Fibroblast of lung (primary cell): ENCODE measurements at regions not wholly inside any gene's neighbourhood (a gene's known extent, or its start where the extent isn't known, plus 50 kb on each side); places are given as distances from the start of the nearest gene placed in this dataset.

Experiments used
- DNase-seq, 2 donors: peaks; one replicate each; pipeline versions ENCODE4 v3.0.0 to v3.0.0-alpha.2; 2010; ENCODE audit warnings: low read depth in 2 of 2
- H2AFZ ChIP-seq: 2 replicates; pipeline ENCODE4 v1.5.1; 2012; ENCODE audit warnings: low read length, control low read depth, inconsistent platforms
- H3K27ac ChIP-seq: 2 replicates; pipeline ENCODE4 v1.5.1; 2011; ENCODE audit warnings: low read length, control low read depth; ENCODE audit not compliant: insufficient read depth
- H3K27me3 ChIP-seq: 2 replicates; pipeline ENCODE4 v1.5.1; 2011; ENCODE audit warnings: mild to moderate bottlenecking, low read length; ENCODE audit not compliant: control insufficient read depth, insufficient read depth
- H3K36me3 ChIP-seq: 2 replicates; pipeline ENCODE4 v1.5.1; 2011; ENCODE audit warnings: low read length; ENCODE audit not compliant: control insufficient read depth, insufficient read depth
- H3K4me1 ChIP-seq: 2 replicates; pipeline ENCODE4 v1.5.1; 2011; ENCODE audit warnings: low read length; ENCODE audit not compliant: control insufficient read depth, insufficient read depth; ENCODE audit errors: extremely low read depth
- H3K4me2 ChIP-seq: 2 replicates; pipeline ENCODE4 v1.5.1; 2011; ENCODE audit warnings: low read length, control low read depth; ENCODE audit not compliant: insufficient read depth; ENCODE audit errors: extremely low read depth
- H3K4me3 ChIP-seq, 4 experiments: fragments of 200-600 bp in 1 of 4; sonication (generic) in 1 of 4; replicated peaks in 1 of 4; 2 replicates each; pipeline ENCODE4 v1.5.1; 2011 to 2016; ENCODE audit warnings: low read length in 4 of 4, low read depth in 3 of 4, mild to moderate bottlenecking in 3 of 4, control low read depth in 2 of 4, inconsistent platforms in 1 of 4, mixed read lengths in 1 of 4; ENCODE audit not compliant: insufficient read depth in 1 of 4; ENCODE audit errors: control extremely low read depth in 1 of 4
- H3K79me2 ChIP-seq: 2 replicates; pipeline ENCODE4 v1.5.1; 2012; ENCODE audit warnings: mild to moderate bottlenecking, low read length, inconsistent platforms; ENCODE audit not compliant: control insufficient read depth, insufficient read depth
- H3K9ac ChIP-seq: 2 replicates; pipeline ENCODE4 v1.5.1; 2011; ENCODE audit warnings: mild to moderate bottlenecking, low read length, control low read depth; ENCODE audit not compliant: insufficient read depth
- H3K9me3 ChIP-seq: 2 replicates; pipeline ENCODE4 v1.5.1; 2012; ENCODE audit warnings: low read depth, low read length; ENCODE audit not compliant: control insufficient read depth, insufficient read depth
- H4K20me1 ChIP-seq: 2 replicates; pipeline ENCODE4 v1.5.1; 2011; ENCODE audit warnings: low read length; ENCODE audit not compliant: control insufficient read depth, insufficient read depth; ENCODE audit errors: extremely low read depth
- EZH2 ChIP-seq: IDR thresholded peaks from 2 replicates; pipeline ENCODE4 v1.5.1; 2012; ENCODE audit warnings: low read length, control low read depth, mild to moderate bottlenecking; ENCODE audit errors: missing control alignments
- TF ChIP-seq, protein P1 (sequence below), 2 donors: IDR thresholded peaks in 1 of 2; conservative IDR thresholded peaks in 1 of 2; 1 replicate in 1 of 2; 2 replicates in 1 of 2; pipeline ENCODE4 v1.5.1; 2011 to 2012; ENCODE audit warnings: low read length in 2 of 2, control low read depth in 1 of 2, inconsistent platforms in 1 of 2, low read depth in 1 of 2, mild to moderate bottlenecking in 1 of 2

DNA sequence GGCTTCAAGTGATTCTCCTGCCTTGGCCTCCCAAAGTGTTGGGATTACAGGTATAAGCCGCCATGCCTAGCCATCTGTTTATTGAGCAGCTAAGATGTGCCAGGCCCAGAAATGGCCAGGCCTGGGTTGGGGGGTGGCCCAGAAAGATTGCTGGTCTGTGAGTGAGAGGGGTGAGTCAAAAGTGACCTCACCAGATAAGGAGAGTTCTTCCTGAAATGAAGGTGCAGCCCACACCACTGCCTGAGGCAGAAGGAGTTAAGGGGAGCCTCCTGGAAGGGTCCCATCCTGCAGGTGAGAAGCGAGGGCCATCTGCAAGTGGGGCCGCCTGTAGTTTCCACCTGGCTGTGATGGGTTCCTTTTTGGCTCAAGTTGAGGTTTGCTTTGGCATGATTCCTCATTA, 96.9 kb upstream of the KLF4 start:
- Histone ChIP-seq H2AFZ (no peak overlapping the region), H3K79me2 (no peaks in the 10 kb centered on the region), H3K27ac (no peak overlapping the region), H3K4me3 (no peak overlapping the region), H3K4me2 (no peak overlapping the region), H3K9ac (no peak overlapping the region), H3K4me1 (no peaks in the 10 kb centered on the region), H4K20me1 (no peaks in the 10 kb centered on the region), H3K27me3 (no peaks in the 10 kb centered on the region), H3K9me3 (no peaks in the 10 kb centered on the region), H3K36me3 (no peaks in the 10 kb centered on the region)
- TF ChIP-seq, protein P1, sequence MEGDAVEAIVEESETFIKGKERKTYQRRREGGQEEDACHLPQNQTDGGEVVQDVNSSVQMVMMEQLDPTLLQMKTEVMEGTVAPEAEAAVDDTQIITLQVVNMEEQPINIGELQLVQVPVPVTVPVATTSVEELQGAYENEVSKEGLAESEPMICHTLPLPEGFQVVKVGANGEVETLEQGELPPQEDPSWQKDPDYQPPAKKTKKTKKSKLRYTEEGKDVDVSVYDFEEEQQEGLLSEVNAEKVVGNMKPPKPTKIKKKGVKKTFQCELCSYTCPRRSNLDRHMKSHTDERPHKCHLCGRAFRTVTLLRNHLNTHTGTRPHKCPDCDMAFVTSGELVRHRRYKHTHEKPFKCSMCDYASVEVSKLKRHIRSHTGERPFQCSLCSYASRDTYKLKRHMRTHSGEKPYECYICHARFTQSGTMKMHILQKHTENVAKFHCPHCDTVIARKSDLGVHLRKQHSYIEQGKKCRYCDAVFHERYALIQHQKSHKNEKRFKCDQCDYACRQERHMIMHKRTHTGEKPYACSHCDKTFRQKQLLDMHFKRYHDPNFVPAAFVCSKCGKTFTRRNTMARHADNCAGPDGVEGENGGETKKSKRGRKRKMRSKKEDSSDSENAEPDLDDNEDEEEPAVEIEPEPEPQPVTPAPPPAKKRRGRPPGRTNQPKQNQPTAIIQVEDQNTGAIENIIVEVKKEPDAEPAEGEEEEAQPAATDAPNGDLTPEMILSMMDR (conservative IDR thresholded peaks at IDR 0.05 in 1 of 2, IDR thresholded peaks at IDR 0.05 in 1 of 2; ENCODE audit: low read depth in 1 of 2, low read length in 2 of 2) = no peak
- TF ChIP-seq EZH2 = no peak
- DNase-seq = no peak

DNA sequence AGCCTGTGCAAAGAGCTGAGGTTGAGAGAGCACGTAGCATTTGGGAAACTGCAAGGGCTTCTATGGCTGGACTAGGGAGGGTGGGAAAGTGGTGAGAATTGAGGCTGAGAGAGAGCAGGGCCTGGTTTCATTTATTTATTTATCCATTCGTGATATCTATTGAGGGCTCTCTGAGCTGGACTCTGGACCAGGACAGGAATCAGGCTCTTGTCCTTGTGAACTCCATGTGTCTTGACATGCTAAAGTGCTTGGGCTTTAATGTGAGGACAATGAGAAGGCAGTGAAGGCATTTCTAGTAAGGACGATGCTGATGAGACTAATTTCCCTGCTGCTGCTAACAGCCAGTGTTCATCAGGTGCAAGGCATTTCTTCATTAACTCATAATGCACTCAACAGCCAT, 95.9 kb upstream of the KLF4 start:
- no peaks in the 10 kb centered on the region for H3K36me3 ChIP-seq
- no peaks in the 10 kb centered on the region for H4K20me1 ChIP-seq
- H3K4me2 ChIP-seq = no peak overlapping the region
- H3K79me2 ChIP-seq = no peaks in the 10 kb centered on the region
- DNase-seq = no peak
- H3K4me3 ChIP-seq = no peak overlapping the region
- no peak overlapping the region for H3K27ac ChIP-seq
- H3K9me3 ChIP-seq = no peaks in the 10 kb centered on the region
- no peak for TF ChIP-seq EZH2
- TF ChIP-seq, protein P1 (conservative IDR thresholded peaks at IDR 0.05 in 1 of 2, IDR thresholded peaks at IDR 0.05 in 1 of 2; ENCODE audit: low read depth in 1 of 2, low read length in 2 of 2) = no peak
- no peaks in the 10 kb centered on the region for H3K27me3 ChIP-seq
- H3K4me1 ChIP-seq = no peaks in the 10 kb centered on the region
- no peak overlapping the region for H3K9ac ChIP-seq
- no peak overlapping the region for H2AFZ ChIP-seq

DNA sequence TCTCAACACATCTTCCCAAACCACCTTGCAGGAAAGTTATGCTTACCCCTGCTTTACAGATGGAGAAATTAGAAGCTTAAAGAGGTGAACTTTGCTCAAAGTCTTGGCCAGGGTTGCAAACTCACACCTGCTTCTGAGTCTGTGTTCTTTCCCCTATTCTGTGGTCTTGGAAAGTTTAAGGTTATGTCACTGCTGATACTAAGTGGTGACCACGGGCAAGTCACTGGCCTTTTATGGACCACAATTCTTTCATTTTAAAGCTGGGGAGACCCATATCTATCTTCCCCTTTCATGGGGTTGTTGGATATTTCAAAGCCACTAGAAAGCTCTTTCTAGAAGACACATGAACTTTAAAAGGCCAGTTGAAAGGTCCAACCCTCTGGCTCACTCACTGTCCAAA, 95.4 kb upstream of the KLF4 start:
- H3K27me3 ChIP-seq = no peaks in the 10 kb centered on the region
- H2AFZ ChIP-seq = no peak overlapping the region
- H3K4me3 ChIP-seq = no peak overlapping the region
- no peak for DNase-seq
- no peaks in the 10 kb centered on the region for H3K79me2 ChIP-seq
- H3K9ac ChIP-seq = no peak overlapping the region
- no peaks in the 10 kb centered on the region for H3K4me1 ChIP-seq
- no peak overlapping the region for H3K4me2 ChIP-seq
- no peaks in the 10 kb centered on the region for H3K9me3 ChIP-seq
- no peak overlapping the region for H3K27ac ChIP-seq
- no peaks in the 10 kb centered on the region for H3K36me3 ChIP-seq
- no peaks in the 10 kb centered on the region for H4K20me1 ChIP-seq
- TF ChIP-seq, protein P1 (conservative IDR thresholded peaks at IDR 0.05 in 1 of 2, IDR thresholded peaks at IDR 0.05 in 1 of 2; ENCODE audit: low read depth in 1 of 2, low read length in 2 of 2) = no peak
- no peak for TF ChIP-seq EZH2
